HEK293 (cell line): ENCODE measurements at regions not wholly inside any gene's neighbourhood (a gene's known extent, or its start where the extent isn't known, plus 50 kb on each side); places are given as distances from the start of the nearest gene placed in this dataset.

ENCODE experiments used
- KLF9 ChIP-seq: fragments of 450-650 bp; formaldehyde crosslinking; IDR thresholded peaks from 2 replicates; pipeline ENCODE4 v1.5.1; 2016; ENCODE audit warnings: missing biosample characterization, missing genetic modification characterization, low read depth
- REPIN1 ChIP-seq: fragments of 450-650 bp; formaldehyde crosslinking; IDR thresholded peaks from 2 replicates; pipeline ENCODE4 v1.5.1; 2017; ENCODE audit warnings: missing biosample characterization, missing genetic modification characterization, low read depth
- SCRT1 ChIP-seq: fragments of 450-650 bp; formaldehyde crosslinking; IDR thresholded peaks from 2 replicates; pipeline ENCODE4 v1.5.1; 2016; ENCODE audit warnings: missing biosample characterization, missing genetic modification characterization, borderline replicate concordance
- ZIC2 ChIP-seq: fragments of 450-650 bp; formaldehyde crosslinking; IDR thresholded peaks from 2 replicates; pipeline ENCODE4 v1.5.1; 2016; ENCODE audit warnings: missing biosample characterization, missing genetic modification characterization
- ZNF138 ChIP-seq: fragments of 450-650 bp; formaldehyde crosslinking; IDR thresholded peaks from 2 replicates; pipeline ENCODE4 v1.5.1; 2016; ENCODE audit warnings: missing biosample characterization, missing genetic modification characterization, borderline replicate concordance
- TF ChIP-seq, protein P1 (sequence below): fragments of 450-650 bp; formaldehyde crosslinking; IDR thresholded peaks from 2 replicates; pipeline ENCODE4 v1.5.1; 2016; ENCODE audit warnings: missing biosample characterization, missing genetic modification characterization
- TF ChIP-seq, protein P2 (sequence below): fragments of 450-650 bp; formaldehyde crosslinking; IDR thresholded peaks from 2 replicates; pipeline ENCODE4 v1.5.1; 2016; ENCODE audit warnings: missing biosample characterization, missing genetic modification characterization, borderline replicate concordance

DNA sequence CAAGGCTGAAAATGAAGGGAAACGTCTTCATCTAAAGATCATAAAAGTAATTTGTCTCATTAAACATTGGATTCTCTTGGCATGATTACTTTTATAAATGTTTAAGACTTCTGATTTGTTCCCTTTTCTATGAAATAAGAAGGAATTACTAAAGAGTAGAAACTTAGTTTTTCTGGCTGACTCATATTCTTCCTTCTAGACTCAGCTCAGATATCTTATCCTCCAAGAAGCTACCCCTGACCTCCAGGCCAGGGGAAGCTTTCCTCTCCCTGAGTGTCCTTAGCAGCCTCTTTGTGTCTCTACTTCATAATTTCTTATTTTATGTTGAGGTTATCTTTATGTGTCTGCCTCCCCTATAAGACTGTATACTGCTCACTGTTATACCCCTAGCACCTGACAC, 291.9 kb upstream of the STT3B start:
- TF ChIP-seq SCRT1 (tag by site-specific recombination) (no peak), KLF9 (no peak), ZIC2 (no peak), REPIN1 (no peak), ZNF138 (tag by site-specific recombination) (no peak)
- TF ChIP-seq, protein P1, sequence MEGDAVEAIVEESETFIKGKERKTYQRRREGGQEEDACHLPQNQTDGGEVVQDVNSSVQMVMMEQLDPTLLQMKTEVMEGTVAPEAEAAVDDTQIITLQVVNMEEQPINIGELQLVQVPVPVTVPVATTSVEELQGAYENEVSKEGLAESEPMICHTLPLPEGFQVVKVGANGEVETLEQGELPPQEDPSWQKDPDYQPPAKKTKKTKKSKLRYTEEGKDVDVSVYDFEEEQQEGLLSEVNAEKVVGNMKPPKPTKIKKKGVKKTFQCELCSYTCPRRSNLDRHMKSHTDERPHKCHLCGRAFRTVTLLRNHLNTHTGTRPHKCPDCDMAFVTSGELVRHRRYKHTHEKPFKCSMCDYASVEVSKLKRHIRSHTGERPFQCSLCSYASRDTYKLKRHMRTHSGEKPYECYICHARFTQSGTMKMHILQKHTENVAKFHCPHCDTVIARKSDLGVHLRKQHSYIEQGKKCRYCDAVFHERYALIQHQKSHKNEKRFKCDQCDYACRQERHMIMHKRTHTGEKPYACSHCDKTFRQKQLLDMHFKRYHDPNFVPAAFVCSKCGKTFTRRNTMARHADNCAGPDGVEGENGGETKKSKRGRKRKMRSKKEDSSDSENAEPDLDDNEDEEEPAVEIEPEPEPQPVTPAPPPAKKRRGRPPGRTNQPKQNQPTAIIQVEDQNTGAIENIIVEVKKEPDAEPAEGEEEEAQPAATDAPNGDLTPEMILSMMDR (tag by site-specific recombination) = no peak
- TF ChIP-seq, protein P2, sequence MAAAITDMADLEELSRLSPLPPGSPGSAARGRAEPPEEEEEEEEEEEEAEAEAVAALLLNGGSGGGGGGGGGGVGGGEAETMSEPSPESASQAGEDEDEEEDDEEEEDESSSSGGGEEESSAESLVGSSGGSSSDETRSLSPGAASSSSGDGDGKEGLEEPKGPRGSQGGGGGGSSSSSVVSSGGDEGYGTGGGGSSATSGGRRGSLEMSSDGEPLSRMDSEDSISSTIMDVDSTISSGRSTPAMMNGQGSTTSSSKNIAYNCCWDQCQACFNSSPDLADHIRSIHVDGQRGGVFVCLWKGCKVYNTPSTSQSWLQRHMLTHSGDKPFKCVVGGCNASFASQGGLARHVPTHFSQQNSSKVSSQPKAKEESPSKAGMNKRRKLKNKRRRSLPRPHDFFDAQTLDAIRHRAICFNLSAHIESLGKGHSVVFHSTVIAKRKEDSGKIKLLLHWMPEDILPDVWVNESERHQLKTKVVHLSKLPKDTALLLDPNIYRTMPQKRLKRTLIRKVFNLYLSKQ = no peak
